GM20000 (cell line): ENCODE measurements at regions not wholly inside any gene's neighbourhood (a gene's known extent, or its start where the extent isn't known, plus 50 kb on each side); places are given as distances from the start of the nearest gene placed in this dataset.

ENCODE experiments used
- DNase-seq: peaks from one replicate; pipeline ENCODE4 v3.0.0; 2012; ENCODE audit warnings: low spot score
- CTCF ChIP-seq: IDR thresholded peaks from 2 replicates; pipeline ENCODE4 v1.5.1; 2012; ENCODE audit warnings: mild to moderate bottlenecking, control low read depth; ENCODE audit errors: extremely low read depth, missing control alignments

- DNase-seq, result no peak
- TF ChIP-seq CTCF, result no peak
These were observed 89.4 kb upstream of the ZBTB20 start for GRCh38 chr3:115236496-115236895.

GRCh38 chr3:115239717-115240116, 92.6 kb upstream of the ZBTB20 start:
- no peak for TF ChIP-seq CTCF
- no peak for DNase-seq

- no peak for DNase-seq
- no peak for TF ChIP-seq CTCF
These were observed 97.3 kb upstream of the ZBTB20 start for GRCh38 chr3:115244350-115244749.

GRCh38 chr3:115245438-115245837, 98.3 kb upstream of the ZBTB20 start:
- TF ChIP-seq CTCF, result no peak

GRCh38 chr3:115245899-115246298, 98.8 kb upstream of the ZBTB20 start:
- no peak for TF ChIP-seq CTCF
- no peak for DNase-seq

More at GRCh38 chr3:115245438-115245837, 98.3 kb upstream of the ZBTB20 start:
- DNase-seq, result no peak

- TF ChIP-seq CTCF, result no peak
These were observed 99.5 kb upstream of the ZBTB20 start for GRCh38 chr3:115246461-115247020.

GRCh38 chr3:115248274-115248673, 101.2 kb upstream of the ZBTB20 start:
- no peak for DNase-seq

More at GRCh38 chr3:115246461-115247020, 99.5 kb upstream of the ZBTB20 start:
- no peak for DNase-seq

More at GRCh38 chr3:115248274-115248673, 101.2 kb upstream of the ZBTB20 start:
- no peak for TF ChIP-seq CTCF
